ENCODE measurements at regions not wholly inside any gene's neighbourhood (a gene's known extent, or its start where the extent isn't known, plus 50 kb on each side); places are given as distances from the start of the nearest gene placed in this dataset.
"Not testable (repeated sequence)": the region's sequence is repeated elsewhere in the genome, so short reads cannot be mapped to it uniquely, and the experiment has no call there.

DNA sequence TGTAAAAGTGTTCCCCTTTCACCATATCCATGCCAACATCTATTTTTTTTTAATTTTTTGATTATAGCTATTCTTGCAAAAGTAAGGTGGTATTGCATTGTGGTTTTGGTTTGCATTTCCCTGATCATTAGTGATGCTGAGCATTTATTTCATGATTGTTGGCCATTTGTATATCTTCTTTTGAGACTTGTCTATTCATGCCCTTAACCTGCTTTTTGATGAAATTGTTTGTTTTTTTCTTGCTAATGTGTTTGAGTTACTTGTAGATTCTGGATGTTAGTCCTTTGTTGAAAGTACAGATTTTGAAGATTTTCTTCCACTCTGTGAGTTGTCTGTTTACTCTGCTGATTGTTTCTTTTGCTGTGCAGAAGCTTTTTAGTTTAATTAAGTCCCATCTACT lies 233.1 kb downstream of the RBM26 start:
- H4K20me1 ChIP-seq (replicated peaks in 1 of 2; ENCODE audit: control insufficient read depth in 1 of 2, insufficient read depth in 2 of 2, low read length in 2 of 2); H4K8ac ChIP-seq (ENCODE audit: extremely low read depth, insufficient read depth, low read length); H2BK20ac ChIP-seq (ENCODE audit: low read length); H2AFZ ChIP-seq (ENCODE audit: low read length); H4K91ac ChIP-seq (replicated peaks; ENCODE audit: insufficient read length, low read length); H3K4me2 ChIP-seq (ENCODE audit: insufficient read depth in 1 of 2, low read depth in 2 of 2, low read length in 2 of 2); H3K9ac ChIP-seq (replicated peaks in 1 of 4; ENCODE audit: extremely low read depth in 1 of 4, low read depth in 3 of 4, low read length in 3 of 4); DNase-seq (ENCODE audit: low read depth in 1 of 2, low spot score in 2 of 2); POLR2A ChIA-PET (ENCODE audit: partially characterized antibody); H2AK5ac ChIP-seq (ENCODE audit: low read depth, low read length); H4K5ac ChIP-seq (ENCODE audit: insufficient read length, low read depth, low read length); H3K23me2 ChIP-seq (ENCODE audit: low read depth, low read length); H3K23ac ChIP-seq (ENCODE audit: insufficient read length); H3K4ac ChIP-seq (replicated peaks; ENCODE audit: insufficient read length, low read depth, low read length); H3K9me3 ChIP-seq (ENCODE audit: insufficient read depth in 2 of 2, low read depth in 1 of 2, low read length in 1 of 2); H2BK120ac ChIP-seq (replicated peaks; ENCODE audit: low read depth, low read length); FAIRE-seq; CTCF ChIA-PET (ENCODE audit: partially characterized antibody); H3K14ac ChIP-seq (ENCODE audit: insufficient read length); H3K4me3 ChIP-seq (ENCODE audit: extremely low read depth in 1 of 4, insufficient read depth in 2 of 4, low read depth in 3 of 4, low read length in 4 of 4); H3K79me1 ChIP-seq (ENCODE audit: low read depth, low read length); H3K56ac ChIP-seq (replicated peaks; ENCODE audit: insufficient read length, low read depth, low read length); H2BK15ac ChIP-seq (ENCODE audit: low read length); H3K36me3 ChIP-seq (ENCODE audit: control insufficient read depth in 2 of 4, insufficient read depth in 4 of 4, low read length in 3 of 4); H3K18ac ChIP-seq (ENCODE audit: extremely low read depth, low read length); H3K79me2 ChIP-seq (ENCODE audit: control insufficient read depth in 1 of 2, insufficient read depth in 2 of 2, low read length in 2 of 2); H3K27me3 ChIP-seq (replicated peaks in 1 of 4; ENCODE audit: control insufficient read depth in 3 of 4, extremely low read depth in 1 of 4, insufficient read depth in 3 of 4, low read length in 3 of 4); H2BK12ac ChIP-seq (ENCODE audit: low read depth, low read length); H2BK5ac ChIP-seq (ENCODE audit: low read depth, low read length); H3K27ac ChIP-seq (ENCODE audit: low read depth, low read length); H3K4me1 ChIP-seq (replicated peaks in 1 of 4; ENCODE audit: control insufficient read depth in 3 of 4, insufficient read depth in 4 of 4, low read length in 3 of 4): not testable (repeated sequence)

All from H1 (cell line).